GM12874 (cell line): ENCODE measurements at regions not wholly inside any gene's neighbourhood (a gene's known extent, or its start where the extent isn't known, plus 50 kb on each side); places are given as distances from the start of the nearest gene placed in this dataset.

Source experiments
- CTCF ChIP-seq: IDR thresholded peaks from 2 replicates; pipeline ENCODE4 v1.5.1; 2011; ENCODE audit warnings: low read depth, mild to moderate bottlenecking, control low read depth, low read length, moderate library complexity; ENCODE audit not compliant: insufficient read depth

GRCh38 chr6:21665392-21666200, 72.0 kb downstream of the SOX4 start:
- TF ChIP-seq CTCF: no peak

GRCh38 chr6:21666201-21666691, 72.7 kb downstream of the SOX4 start:
- no peak for TF ChIP-seq CTCF

- no peak for TF ChIP-seq CTCF
Measured at GRCh38 chr6:21666853-21667681, 73.5 kb downstream of the SOX4 start.

- TF ChIP-seq CTCF: no peak
Measured at GRCh38 chr6:21668795-21669194, 75.2 kb downstream of the SOX4 start.

- no peak for TF ChIP-seq CTCF
Measured at GRCh38 chr6:21676769-21677168, 83.2 kb downstream of the SOX4 start.

- TF ChIP-seq CTCF: no peak
Measured at GRCh38 chr6:21678990-21679389, 85.4 kb downstream of the SOX4 start.

GRCh38 chr6:21679761-21680265, 86.3 kb downstream of the SOX4 start:
- TF ChIP-seq CTCF: no peak
